BE2C (cell line): ENCODE measurements at regions not wholly inside any gene's neighbourhood (a gene's known extent, or its start where the extent isn't known, plus 50 kb on each side); places are given as distances from the start of the nearest gene placed in this dataset.

Experiments used
- DNase-seq: peaks from one replicate; pipeline ENCODE4 v3.0.0-alpha.2; 2020
- H3K27me3 ChIP-seq: fragments of 250-450 bp; sonication (Bioruptor Pico); 2 replicates; pipeline ENCODE4 v1.5.1; 2020; ENCODE audit warnings: mild to moderate bottlenecking
- H3K36me3 ChIP-seq: fragments of 250-450 bp; sonication (Bioruptor Pico); 2 replicates; pipeline ENCODE4 v1.5.1; 2020; ENCODE audit warnings: mild to moderate bottlenecking
- H3K4me1 ChIP-seq: fragments of 250-450 bp; sonication (Bioruptor Pico); 2 replicates; pipeline ENCODE4 v1.5.1; 2020
- H3K4me3 ChIP-seq: 2 replicates; pipeline ENCODE4 v1.5.1; 2011; ENCODE audit warnings: low read depth, low read length
- H3K9me3 ChIP-seq: fragments of 250-450 bp; sonication (Bioruptor Pico); 2 replicates; pipeline ENCODE4 v1.5.1; 2020
- CTCF ChIP-seq: IDR thresholded peaks from 2 replicates; pipeline ENCODE4 v1.5.1; 2012; ENCODE audit warnings: mild to moderate bottlenecking, low read depth, low read length

- Histone ChIP-seq H3K36me3 (no peaks in the 10 kb centered on the region), H3K9me3 (no peaks in the 10 kb centered on the region), H3K27me3 (no peaks in the 10 kb centered on the region; the same call in 1 of the 2 replicates), H3K4me1 (no peaks in the 10 kb centered on the region), H3K4me3 (no peak overlapping the region)
- DNase-seq: no peak
- no peak for TF ChIP-seq CTCF
Observed at GRCh38 chr14:54050759-54051158, 94.1 kb upstream of the BMP4 start.

- no peak for TF ChIP-seq CTCF
- Histone ChIP-seq H3K27me3 (no peaks in the 10 kb centered on the region; the same call in 1 of the 2 replicates), H3K4me1 (no peaks in the 10 kb centered on the region), H3K4me3 (no peak overlapping the region), H3K9me3 (no peaks in the 10 kb centered on the region), H3K36me3 (no peaks in the 10 kb centered on the region)
- DNase-seq: no peak
Observed at GRCh38 chr14:54052696-54053385, 96.2 kb upstream of the BMP4 start.

- no peak for TF ChIP-seq CTCF
- no peaks in the 10 kb centered on the region for H3K9me3 ChIP-seq
Observed at GRCh38 chr14:54053386-54053745, 96.7 kb upstream of the BMP4 start.

DNA sequence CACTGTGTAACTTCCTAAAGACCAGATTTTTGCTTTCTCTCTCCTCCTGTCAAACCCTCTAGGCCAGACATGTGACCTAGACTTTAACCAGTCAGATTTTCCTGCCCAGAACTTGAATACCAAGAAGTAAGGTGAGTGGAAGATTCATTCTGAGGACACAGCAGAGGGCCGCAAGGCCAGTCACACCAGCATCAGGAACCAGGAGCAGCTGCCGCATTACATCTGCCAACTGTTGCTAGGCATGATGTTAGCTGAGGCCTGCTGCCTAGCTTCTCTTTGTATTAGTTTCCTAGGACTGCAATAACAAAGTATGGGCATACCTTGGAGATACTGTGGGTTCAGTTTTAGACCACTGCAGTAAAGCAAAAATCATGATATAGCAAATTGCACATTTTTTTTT is 101.9 kb upstream of the BMP4 start:
- no peak overlapping the region for H3K4me3 ChIP-seq
- no peak for DNase-seq
- TF ChIP-seq CTCF: no peak

More at GRCh38 chr14:54053386-54053745, 96.7 kb upstream of the BMP4 start:
- Histone ChIP-seq H3K27me3 (no peaks in the 10 kb centered on the region; the same call in 1 of the 2 replicates), H3K4me1 (no peaks in the 10 kb centered on the region), H3K4me3 (no peak overlapping the region), H3K36me3 (no peaks in the 10 kb centered on the region)
- DNase-seq: no peak

GRCh38 chr14:54083549-54084239 is 127.1 kb upstream of the BMP4 start:
- Histone ChIP-seq H3K4me1 (no peaks in the 10 kb centered on the region), H3K27me3 (no peaks in the 10 kb centered on the region)

More for the DNA sequence above, 101.9 kb upstream of the BMP4 start:
- Histone ChIP-seq H3K9me3 (no peaks in the 10 kb centered on the region), H3K4me1 (no peaks in the 10 kb centered on the region), H3K27me3 (no peaks in the 10 kb centered on the region; the same call in none of the 2 replicates), H3K36me3 (no peaks in the 10 kb centered on the region)

More at GRCh38 chr14:54083549-54084239, 127.1 kb upstream of the BMP4 start:
- Histone ChIP-seq H3K9me3 (no peaks in the 10 kb centered on the region), H3K36me3 (no peaks in the 10 kb centered on the region), H3K4me3 (no peak overlapping the region)
- no peak for TF ChIP-seq CTCF
- no peak for DNase-seq
